K562 (cell line): ENCODE measurements at regions not wholly inside any gene's neighbourhood (a gene's known extent, or its start where the extent isn't known, plus 50 kb on each side); places are given as distances from the start of the nearest gene placed in this dataset.

Experiments
- KDM5B ChIP-seq: fragments of 200-600 bp; sonication (generic); IDR thresholded peaks from 2 replicates; pipeline ENCODE4 v1.6.1; 2012; ENCODE audit warnings: low read depth, mild to moderate bottlenecking, moderate library complexity, low read length, control low read depth, inconsistent platforms; ENCODE audit not compliant: insufficient replicate concordance
- MAFK ChIP-seq: IDR thresholded peaks from 2 replicates; pipeline ENCODE4 v1.6.1; 2011; ENCODE audit warnings: low read length, improper control_type of control experiment
- POLR2A ChIP-seq: fragments of 450-650 bp; conservative IDR thresholded peaks from 2 replicates; pipeline ENCODE4 v1.6.1; 2016
- SMARCB1 ChIP-seq: IDR thresholded peaks from 2 replicates; pipeline ENCODE4 v1.6.1; 2011; ENCODE audit warnings: improper control_type of control experiment, low read depth; ENCODE audit not compliant: insufficient read length
- SMARCE1 ChIP-seq: fragments of 450-650 bp; IDR thresholded peaks from 2 replicates; pipeline ENCODE4 v1.7.1; 2016; ENCODE audit warnings: mild to moderate bottlenecking
- XRCC4 ChIP-seq: IDR thresholded peaks from one replicate; pipeline ENCODE4 v1.6.1; 2011; ENCODE audit not compliant: insufficient read depth, insufficient read length; ENCODE audit errors: extremely low read depth
- TF ChIP-seq, protein P1 (sequence below): sonication (generic); formaldehyde crosslinking; IDR thresholded peaks from 2 replicates; pipeline ENCODE4 v1.8.0; 2022; ENCODE audit warnings: mild to moderate bottlenecking, missing genetic modification reagents, borderline replicate concordance
- TF ChIP-seq, protein P2 (sequence below): IDR thresholded peaks from 2 replicates; pipeline ENCODE4 v1.6.1; 2011; ENCODE audit warnings: borderline replicate concordance, low read depth, mild to moderate bottlenecking, moderate library complexity, low read length; ENCODE audit not compliant: insufficient read depth, poor library complexity, severe bottlenecking
- TF ChIP-seq, protein P3 (sequence below): fragments of 450-650 bp; IDR thresholded peaks from 2 replicates; pipeline ENCODE4 v1.6.1; 2016; ENCODE audit warnings: missing biosample characterization, missing genetic modification characterization
- TF ChIP-seq, protein P4 (sequence below): sonication (generic); formaldehyde crosslinking; IDR thresholded peaks from 2 replicates; pipeline ENCODE4 v1.8.0; 2022; ENCODE audit warnings: mild to moderate bottlenecking, missing genetic modification reagents

DNA sequence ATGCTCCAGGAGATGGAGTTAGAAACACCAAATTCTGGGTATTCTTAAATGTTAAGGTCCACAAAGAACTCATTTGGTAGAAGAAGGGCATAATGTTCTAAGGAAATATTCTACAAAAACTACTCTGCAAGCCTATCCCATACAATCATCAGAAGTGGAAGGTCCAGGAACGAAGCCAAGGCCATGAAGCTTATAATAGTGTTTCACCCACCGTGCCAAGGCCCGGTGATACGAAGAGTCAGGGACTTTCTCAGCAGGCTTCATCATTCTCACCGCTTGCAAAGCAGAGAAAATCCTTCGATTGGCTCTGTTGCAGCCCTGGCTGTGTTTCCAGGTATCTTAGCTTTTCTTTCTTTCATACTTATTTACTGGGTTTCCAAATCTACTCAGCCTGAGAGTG, 351.9 kb upstream of the CELF2 start:
- TF ChIP-seq, protein P1, sequence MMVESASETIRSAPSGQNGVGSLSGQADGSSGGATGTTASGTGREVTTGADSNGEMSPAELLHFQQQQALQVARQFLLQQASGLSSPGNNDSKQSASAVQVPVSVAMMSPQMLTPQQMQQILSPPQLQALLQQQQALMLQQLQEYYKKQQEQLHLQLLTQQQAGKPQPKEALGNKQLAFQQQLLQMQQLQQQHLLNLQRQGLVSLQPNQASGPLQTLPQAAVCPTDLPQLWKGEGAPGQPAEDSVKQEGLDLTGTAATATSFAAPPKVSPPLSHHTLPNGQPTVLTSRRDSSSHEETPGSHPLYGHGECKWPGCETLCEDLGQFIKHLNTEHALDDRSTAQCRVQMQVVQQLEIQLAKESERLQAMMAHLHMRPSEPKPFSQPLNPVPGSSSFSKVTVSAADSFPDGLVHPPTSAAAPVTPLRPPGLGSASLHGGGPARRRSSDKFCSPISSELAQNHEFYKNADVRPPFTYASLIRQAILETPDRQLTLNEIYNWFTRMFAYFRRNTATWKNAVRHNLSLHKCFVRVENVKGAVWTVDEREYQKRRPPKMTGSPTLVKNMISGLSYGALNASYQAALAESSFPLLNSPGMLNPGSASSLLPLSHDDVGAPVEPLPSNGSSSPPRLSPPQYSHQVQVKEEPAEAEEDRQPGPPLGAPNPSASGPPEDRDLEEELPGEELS (CRISPR knock-in tag): no peak
- TF ChIP-seq SMARCB1 (no peak), SMARCE1 (no peak), MAFK (no peak), POLR2A (no peak), XRCC4 (no peak), KDM5B (no peak)
- TF ChIP-seq, protein P2, sequence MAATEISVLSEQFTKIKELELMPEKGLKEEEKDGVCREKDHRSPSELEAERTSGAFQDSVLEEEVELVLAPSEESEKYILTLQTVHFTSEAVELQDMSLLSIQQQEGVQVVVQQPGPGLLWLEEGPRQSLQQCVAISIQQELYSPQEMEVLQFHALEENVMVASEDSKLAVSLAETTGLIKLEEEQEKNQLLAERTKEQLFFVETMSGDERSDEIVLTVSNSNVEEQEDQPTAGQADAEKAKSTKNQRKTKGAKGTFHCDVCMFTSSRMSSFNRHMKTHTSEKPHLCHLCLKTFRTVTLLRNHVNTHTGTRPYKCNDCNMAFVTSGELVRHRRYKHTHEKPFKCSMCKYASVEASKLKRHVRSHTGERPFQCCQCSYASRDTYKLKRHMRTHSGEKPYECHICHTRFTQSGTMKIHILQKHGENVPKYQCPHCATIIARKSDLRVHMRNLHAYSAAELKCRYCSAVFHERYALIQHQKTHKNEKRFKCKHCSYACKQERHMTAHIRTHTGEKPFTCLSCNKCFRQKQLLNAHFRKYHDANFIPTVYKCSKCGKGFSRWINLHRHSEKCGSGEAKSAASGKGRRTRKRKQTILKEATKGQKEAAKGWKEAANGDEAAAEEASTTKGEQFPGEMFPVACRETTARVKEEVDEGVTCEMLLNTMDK: no peak
- TF ChIP-seq, protein P3, sequence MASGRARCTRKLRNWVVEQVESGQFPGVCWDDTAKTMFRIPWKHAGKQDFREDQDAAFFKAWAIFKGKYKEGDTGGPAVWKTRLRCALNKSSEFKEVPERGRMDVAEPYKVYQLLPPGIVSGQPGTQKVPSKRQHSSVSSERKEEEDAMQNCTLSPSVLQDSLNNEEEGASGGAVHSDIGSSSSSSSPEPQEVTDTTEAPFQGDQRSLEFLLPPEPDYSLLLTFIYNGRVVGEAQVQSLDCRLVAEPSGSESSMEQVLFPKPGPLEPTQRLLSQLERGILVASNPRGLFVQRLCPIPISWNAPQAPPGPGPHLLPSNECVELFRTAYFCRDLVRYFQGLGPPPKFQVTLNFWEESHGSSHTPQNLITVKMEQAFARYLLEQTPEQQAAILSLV (tag): no peak
- TF ChIP-seq, protein P4, sequence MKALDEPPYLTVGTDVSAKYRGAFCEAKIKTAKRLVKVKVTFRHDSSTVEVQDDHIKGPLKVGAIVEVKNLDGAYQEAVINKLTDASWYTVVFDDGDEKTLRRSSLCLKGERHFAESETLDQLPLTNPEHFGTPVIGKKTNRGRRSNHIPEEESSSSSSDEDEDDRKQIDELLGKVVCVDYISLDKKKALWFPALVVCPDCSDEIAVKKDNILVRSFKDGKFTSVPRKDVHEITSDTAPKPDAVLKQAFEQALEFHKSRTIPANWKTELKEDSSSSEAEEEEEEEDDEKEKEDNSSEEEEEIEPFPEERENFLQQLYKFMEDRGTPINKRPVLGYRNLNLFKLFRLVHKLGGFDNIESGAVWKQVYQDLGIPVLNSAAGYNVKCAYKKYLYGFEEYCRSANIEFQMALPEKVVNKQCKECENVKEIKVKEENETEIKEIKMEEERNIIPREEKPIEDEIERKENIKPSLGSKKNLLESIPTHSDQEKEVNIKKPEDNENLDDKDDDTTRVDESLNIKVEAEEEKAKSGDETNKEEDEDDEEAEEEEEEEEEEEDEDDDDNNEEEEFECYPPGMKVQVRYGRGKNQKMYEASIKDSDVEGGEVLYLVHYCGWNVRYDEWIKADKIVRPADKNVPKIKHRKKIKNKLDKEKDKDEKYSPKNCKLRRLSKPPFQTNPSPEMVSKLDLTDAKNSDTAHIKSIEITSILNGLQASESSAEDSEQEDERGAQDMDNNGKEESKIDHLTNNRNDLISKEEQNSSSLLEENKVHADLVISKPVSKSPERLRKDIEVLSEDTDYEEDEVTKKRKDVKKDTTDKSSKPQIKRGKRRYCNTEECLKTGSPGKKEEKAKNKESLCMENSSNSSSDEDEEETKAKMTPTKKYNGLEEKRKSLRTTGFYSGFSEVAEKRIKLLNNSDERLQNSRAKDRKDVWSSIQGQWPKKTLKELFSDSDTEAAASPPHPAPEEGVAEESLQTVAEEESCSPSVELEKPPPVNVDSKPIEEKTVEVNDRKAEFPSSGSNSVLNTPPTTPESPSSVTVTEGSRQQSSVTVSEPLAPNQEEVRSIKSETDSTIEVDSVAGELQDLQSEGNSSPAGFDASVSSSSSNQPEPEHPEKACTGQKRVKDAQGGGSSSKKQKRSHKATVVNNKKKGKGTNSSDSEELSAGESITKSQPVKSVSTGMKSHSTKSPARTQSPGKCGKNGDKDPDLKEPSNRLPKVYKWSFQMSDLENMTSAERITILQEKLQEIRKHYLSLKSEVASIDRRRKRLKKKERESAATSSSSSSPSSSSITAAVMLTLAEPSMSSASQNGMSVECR (CRISPR knock-in tag): no peak
